ENCODE measurements at regions not wholly inside any gene's neighbourhood (a gene's known extent, or its start where the extent isn't known, plus 50 kb on each side); places are given as distances from the start of the nearest gene placed in this dataset.

- intact Hi-C loops (cut with DNase I), result no loop called here
- ATAC-seq (no peak), DNase-seq (no peak)
- Histone ChIP-seq H3K27me3 (no peaks in the 10 kb centered on the region), H3K4me3 (no peak overlapping the region), H3K9me3 (no peaks in the 10 kb centered on the region), H3K4me1 (no peaks in the 10 kb centered on the region), H3K36me3 (replicated peaks in 1 of 2; ENCODE audit: insufficient read depth in 1 of 2, low read depth in 2 of 2) (no peaks in the 10 kb centered on the region), H3K27ac (no peak overlapping the region)
- TF ChIP-seq POLR2A (IDR thresholded peaks at IDR 0.05), result no peak
- TF ChIP-seq CTCF (IDR thresholded peaks at IDR 0.05), result no peak
- WGBS, 2 donors, result 86 to 95% methylated on average over 1 of the region's 1 CpG
Measured at GRCh38 chr2:181163139-181163538, 182.7 kb downstream of the UBE2E3 start.

GRCh38 chr2:181163691-181164090 lies 183.3 kb downstream of the UBE2E3 start:
- TF ChIP-seq CTCF (IDR thresholded peaks at IDR 0.05) (no peak), POLR2A (IDR thresholded peaks at IDR 0.05) (no peak)
- Histone ChIP-seq H3K4me1 (no peaks in the 10 kb centered on the region), H3K9me3 (no peaks in the 10 kb centered on the region), H3K4me3 (no peak overlapping the region), H3K27me3 (no peaks in the 10 kb centered on the region), H3K27ac (no peak overlapping the region), H3K36me3 (replicated peaks in 1 of 2; ENCODE audit: insufficient read depth in 1 of 2, low read depth in 2 of 2) (no peaks in the 10 kb centered on the region)
- DNase-seq, result no peak
- no peak for ATAC-seq
- intact Hi-C loops (cut with DNase I), result no loop called here

- H3K9me3 ChIP-seq, result no peaks in the 10 kb centered on the region
- DNase-seq (no peak), ATAC-seq (no peak)
- H3K4me3 ChIP-seq, result no peak overlapping the region
- no peaks in the 10 kb centered on the region for H3K36me3 ChIP-seq (replicated peaks in 1 of 2; ENCODE audit: insufficient read depth in 1 of 2, low read depth in 2 of 2)
- TF ChIP-seq CTCF (IDR thresholded peaks at IDR 0.05), result no peak
- no peak for TF ChIP-seq POLR2A (IDR thresholded peaks at IDR 0.05)
- no peaks in the 10 kb centered on the region for H3K27me3 ChIP-seq
- intact Hi-C loops (cut with DNase I), result no loop called here
- H3K4me1 ChIP-seq, result no peaks in the 10 kb centered on the region
- no peak overlapping the region for H3K27ac ChIP-seq
Measured at GRCh38 chr2:181164699-181165098, 184.3 kb downstream of the UBE2E3 start.

GRCh38 chr2:181165199-181165868 lies 184.9 kb downstream of the UBE2E3 start:
- DNase-seq (no peak), ATAC-seq (no peak)
- Histone ChIP-seq H3K4me3 (no peak overlapping the region), H3K9me3 (no peaks in the 10 kb centered on the region), H3K27ac (no peak overlapping the region), H3K4me1 (no peaks in the 10 kb centered on the region), H3K27me3 (no peaks in the 10 kb centered on the region), H3K36me3 (replicated peaks in 1 of 2; ENCODE audit: insufficient read depth in 1 of 2, low read depth in 2 of 2) (no peaks in the 10 kb centered on the region)
- WGBS, 2 donors, result 50 to 77% methylated on average over 6 of the region's 6 CpGs
- intact Hi-C loops (cut with DNase I), result no loop called here
- TF ChIP-seq POLR2A (IDR thresholded peaks at IDR 0.05), result no peak
- no peak for TF ChIP-seq CTCF (IDR thresholded peaks at IDR 0.05)

- ATAC-seq, result no peak
- TF ChIP-seq POLR2A (IDR thresholded peaks at IDR 0.05) (no peak), CTCF (IDR thresholded peaks at IDR 0.05) (no peak)
- Histone ChIP-seq H3K27ac (no peak overlapping the region), H3K36me3 (replicated peaks in 1 of 2; ENCODE audit: insufficient read depth in 1 of 2, low read depth in 2 of 2) (no peaks in the 10 kb centered on the region), H3K4me3 (no peak overlapping the region), H3K9me3 (no peaks in the 10 kb centered on the region), H3K27me3 (no peaks in the 10 kb centered on the region), H3K4me1 (no peaks in the 10 kb centered on the region)
- DNase-seq, result no peak
- WGBS, 2 donors, result 20 to 35% methylated on average over 1 of the region's 1 CpG
- intact Hi-C loops (cut with DNase I), result no loop called here
Measured at GRCh38 chr2:181169503-181169902, 189.1 kb downstream of the UBE2E3 start.
